Activated naive CD4-positive, alpha-beta T cell treated with anti-CD3 and anti-CD28 coated beads, Interleukin-2, amount 10 ng/mL, durations not matched to agents 7 days and 5 days (primary cell): ENCODE measurements at regions not wholly inside any gene's neighbourhood (a gene's known extent, or its start where the extent isn't known, plus 50 kb on each side); places are given as distances from the start of the nearest gene placed in this dataset.

Experiments used
- CTCF ChIA-PET: fragments of 350-600 bp; sonication (Branson Sonifier 250); formaldehyde crosslinking; loops from one replicate; lab custom pipeline; 2021; ENCODE audit warnings: antibody characterized with exemption; lab: Charles Lee
- DNase-seq: peaks from one replicate; pipeline ENCODE4 v3.0.0-alpha.2; 2020
- H3K27ac Mint-ChIP-seq: one replicate; pipeline ENCODE4 v1.8.0; 2021; ENCODE audit warnings: mild to moderate bottlenecking, moderate library complexity, mixed read lengths
- H3K27me3 Mint-ChIP-seq: one replicate; pipeline ENCODE4 v1.8.0; 2021; ENCODE audit warnings: mild to moderate bottlenecking, mixed read lengths
- H3K36me3 Mint-ChIP-seq: one replicate; pipeline ENCODE4 v1.8.0; 2021; ENCODE audit warnings: mixed read lengths
- H3K4me1 Mint-ChIP-seq: one replicate; pipeline ENCODE4 v1.8.0; 2021; ENCODE audit warnings: mixed read lengths
- H3K4me3 Mint-ChIP-seq: one replicate; pipeline ENCODE4 v1.8.0; 2021; ENCODE audit warnings: mild to moderate bottlenecking, moderate library complexity, mixed read lengths
- H3K9me3 Mint-ChIP-seq: one replicate; pipeline ENCODE4 v1.8.0; 2021; ENCODE audit warnings: mixed read lengths

- Mint-ChIP-seq H3K9me3 (no peaks in the 10 kb centered on the region), H3K4me1 (peaks cover 27% of the 10 kb centered on the region), H3K36me3 (no peaks in the 10 kb centered on the region), H3K27ac (no peak overlapping the region), H3K4me3 (no peak overlapping the region), H3K27me3 (peaks cover 89% of the 10 kb centered on the region)
- CTCF ChIA-PET, result interaction anchor here (1.4 kb wide), 1 partner anchor 9 kb away, joined by 3 read pairs; no protein-coding TSS in a partner anchor
- no peak for DNase-seq
These were observed 291.3 kb downstream of the RRAGC start for GRCh38 chr1:38568061-38568857.

DNA sequence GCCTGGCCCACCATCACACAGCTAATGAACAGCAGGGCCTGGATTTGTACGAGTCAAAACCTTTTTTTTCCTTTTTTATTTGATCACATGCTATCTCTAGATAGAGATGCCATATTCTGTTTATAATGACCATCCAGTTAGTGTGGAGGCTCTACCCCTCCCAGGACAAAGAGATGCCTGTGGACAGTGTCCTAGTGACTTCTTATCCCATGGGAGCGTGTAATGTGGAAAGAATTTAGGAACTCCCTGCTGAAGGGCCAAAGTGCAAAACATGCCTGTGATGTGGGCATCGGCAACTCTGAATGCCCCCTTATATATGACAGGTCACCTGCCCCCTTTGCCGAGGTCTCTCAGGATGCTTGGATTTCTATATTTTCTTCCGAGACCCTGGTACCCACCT is 292.2 kb downstream of the RRAGC start:
- H3K27ac Mint-ChIP-seq, result no peak overlapping the region
- H3K9me3 Mint-ChIP-seq, result no peaks in the 10 kb centered on the region
- DNase-seq, result no peak
- peaks cover 93% of the 10 kb centered on the region for H3K27me3 Mint-ChIP-seq
- CTCF ChIA-PET, result interaction anchor here (1.4 kb wide), 1 partner anchor 8 kb away, joined by 3 read pairs; no protein-coding TSS in a partner anchor
- peaks cover 3% of the 10 kb centered on the region for H3K36me3 Mint-ChIP-seq
- H3K4me1 Mint-ChIP-seq, result peaks cover 35% of the 10 kb centered on the region
- no peak overlapping the region for H3K4me3 Mint-ChIP-seq

DNA sequence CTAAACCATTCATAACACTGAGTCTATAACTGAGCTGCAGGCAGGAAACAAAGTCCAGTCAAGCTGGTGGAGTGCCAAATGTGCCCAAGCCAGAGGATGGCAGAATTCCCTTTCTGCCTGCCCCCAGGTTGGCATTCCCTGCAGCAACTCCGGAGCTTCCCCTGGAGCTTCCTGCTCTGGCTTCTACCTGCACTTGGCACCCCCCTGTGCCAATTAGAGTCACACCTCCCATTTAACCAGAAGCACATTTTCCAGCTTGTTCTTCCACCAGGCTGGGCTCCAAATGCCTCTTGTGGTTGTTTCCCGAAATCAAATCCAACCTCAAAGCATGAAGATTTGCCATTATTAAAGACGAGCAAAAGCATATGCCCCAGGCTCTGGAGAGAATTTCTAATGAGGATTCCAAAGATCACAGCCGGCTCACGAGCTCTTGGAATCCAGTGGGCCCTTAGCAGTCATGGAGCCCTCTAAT is 294.5 kb downstream of the RRAGC start:
- Mint-ChIP-seq H3K4me1 (peaks cover 52% of the 10 kb centered on the region), H3K36me3 (peaks cover 8% of the 10 kb centered on the region), H3K27ac (no peak overlapping the region), H3K9me3 (no peaks in the 10 kb centered on the region), H3K27me3 (peaks cover 87% of the 10 kb centered on the region), H3K4me3 (no peak overlapping the region)
- no peak for DNase-seq
- CTCF ChIA-PET, result interaction anchor here (1.5 kb wide), 1 partner anchor 13 kb away, joined by 3 read pairs; no protein-coding TSS in a partner anchor

DNA sequence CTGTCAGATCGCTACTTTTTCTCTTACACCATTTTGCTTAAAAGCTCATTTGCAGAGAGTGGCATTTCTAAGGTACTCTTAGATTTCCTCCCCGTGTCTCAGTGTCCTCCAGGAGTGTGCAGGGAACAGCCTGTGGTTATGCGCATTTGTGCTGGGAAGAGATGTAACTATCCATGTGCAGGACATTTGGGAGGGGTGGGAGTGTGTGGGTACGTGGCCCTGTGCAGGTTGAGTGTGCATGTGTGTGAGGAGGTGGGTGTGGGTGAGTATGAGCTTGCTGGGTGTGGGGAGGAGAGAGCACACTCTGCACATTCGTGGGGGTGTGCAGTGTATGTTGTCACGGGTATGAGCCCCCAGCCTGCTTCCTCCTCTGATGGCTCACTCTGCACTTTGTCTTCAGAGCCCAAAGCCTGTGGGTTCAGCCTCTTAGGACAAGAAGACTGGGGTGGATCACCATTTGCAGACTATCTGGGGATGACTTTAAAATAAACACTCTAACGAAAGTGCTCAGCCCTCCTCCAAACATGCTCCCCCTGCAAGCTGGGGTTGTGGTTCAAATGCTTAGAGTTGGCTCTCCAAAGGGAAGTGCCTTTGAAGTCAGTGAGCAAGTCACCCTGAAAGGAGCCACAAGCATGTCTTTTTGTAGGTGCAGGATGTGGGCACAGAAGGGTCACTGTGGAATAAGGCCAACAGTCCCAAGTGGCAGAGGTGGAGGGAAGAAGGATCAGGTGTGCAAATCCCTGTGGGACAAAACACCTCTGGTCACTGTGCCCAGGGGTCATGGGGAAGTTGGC is 295.4 kb downstream of the RRAGC start:
- peaks cover 83% of the 10 kb centered on the region for H3K27me3 Mint-ChIP-seq
- no peaks in the 10 kb centered on the region for H3K9me3 Mint-ChIP-seq
- DNase-seq, result peak; percentile 48
- H3K36me3 Mint-ChIP-seq, result peaks cover 8% of the 10 kb centered on the region
- no peak overlapping the region for H3K27ac Mint-ChIP-seq
- H3K4me3 Mint-ChIP-seq, result peak overlapping the region; percentile 6
- H3K4me1 Mint-ChIP-seq, result peaks cover 60% of the 10 kb centered on the region
- CTCF ChIA-PET, result interaction anchor here (1.5 kb wide), 1 partner anchor 12 kb away, joined by 3 read pairs; no protein-coding TSS in a partner anchor

- Mint-ChIP-seq H3K4me3 (no peak overlapping the region), H3K9me3 (no peaks in the 10 kb centered on the region), H3K36me3 (peaks cover 8% of the 10 kb centered on the region), H3K4me1 (peaks cover 80% of the 10 kb centered on the region), H3K27me3 (peaks cover 81% of the 10 kb centered on the region), H3K27ac (no peak overlapping the region)
- CTCF ChIA-PET, result no interaction called here
- no peak for DNase-seq
These were observed 297.8 kb downstream of the RRAGC start for GRCh38 chr1:38561725-38562124.

GRCh38 chr1:38561110-38561509 is 298.5 kb downstream of the RRAGC start:
- Mint-ChIP-seq H3K4me3 (no peak overlapping the region), H3K36me3 (peaks cover 8% of the 10 kb centered on the region), H3K27ac (no peak overlapping the region), H3K9me3 (no peaks in the 10 kb centered on the region), H3K4me1 (peaks cover 86% of the 10 kb centered on the region), H3K27me3 (peaks cover 81% of the 10 kb centered on the region)
- DNase-seq, result no peak
- CTCF ChIA-PET, result no interaction called here

GRCh38 chr1:38560457-38560856 is 299.1 kb downstream of the RRAGC start:
- Mint-ChIP-seq H3K27ac (peak overlapping the region; percentile 91), H3K4me1 (peaks cover 91% of the 10 kb centered on the region)
- CTCF ChIA-PET, result interaction anchor here (0.8 to 1.9 kb wide), 3 partner anchors 11 to 35 kb away, joined by 4 to 5 read pairs (median 4); no protein-coding TSS in a partner anchor

GRCh38 chr1:38559446-38560165 is 300.0 kb downstream of the RRAGC start:
- Mint-ChIP-seq H3K36me3 (peaks cover 8% of the 10 kb centered on the region), H3K9me3 (no peaks in the 10 kb centered on the region), H3K27ac (peak overlapping the region; percentile 91), H3K27me3 (peaks cover 82% of the 10 kb centered on the region), H3K4me1 (peaks cover 86% of the 10 kb centered on the region), H3K4me3 (peak overlapping the region; percentile 50)
- CTCF ChIA-PET, result interaction anchor here (0.8 to 1.9 kb wide), 4 partner anchors 8 to 34 kb away, joined by 3 to 5 read pairs (median 4); no protein-coding TSS in a partner anchor
- DNase-seq, result peak; percentile 94

More at GRCh38 chr1:38560457-38560856, 299.1 kb downstream of the RRAGC start:
- H3K36me3 Mint-ChIP-seq, result peaks cover 8% of the 10 kb centered on the region
- peaks cover 86% of the 10 kb centered on the region for H3K27me3 Mint-ChIP-seq
- peak overlapping the region; percentile 50 for H3K4me3 Mint-ChIP-seq
- no peak for DNase-seq
- no peaks in the 10 kb centered on the region for H3K9me3 Mint-ChIP-seq

GRCh38 chr1:38558500-38559445 is 300.8 kb downstream of the RRAGC start:
- CTCF ChIA-PET, result interaction anchor here (1.0 to 1.9 kb wide), 3 partner anchors 9 to 33 kb away, joined by 3 to 5 read pairs (median 4); no protein-coding TSS in a partner anchor
- no peak for DNase-seq
- Mint-ChIP-seq H3K27me3 (peaks cover 82% of the 10 kb centered on the region), H3K27ac (peak overlapping the region; percentile 91), H3K36me3 (peaks cover 8% of the 10 kb centered on the region), H3K4me1 (peaks cover 78% of the 10 kb centered on the region), H3K9me3 (no peaks in the 10 kb centered on the region), H3K4me3 (peak overlapping the region; percentile 50)

DNA sequence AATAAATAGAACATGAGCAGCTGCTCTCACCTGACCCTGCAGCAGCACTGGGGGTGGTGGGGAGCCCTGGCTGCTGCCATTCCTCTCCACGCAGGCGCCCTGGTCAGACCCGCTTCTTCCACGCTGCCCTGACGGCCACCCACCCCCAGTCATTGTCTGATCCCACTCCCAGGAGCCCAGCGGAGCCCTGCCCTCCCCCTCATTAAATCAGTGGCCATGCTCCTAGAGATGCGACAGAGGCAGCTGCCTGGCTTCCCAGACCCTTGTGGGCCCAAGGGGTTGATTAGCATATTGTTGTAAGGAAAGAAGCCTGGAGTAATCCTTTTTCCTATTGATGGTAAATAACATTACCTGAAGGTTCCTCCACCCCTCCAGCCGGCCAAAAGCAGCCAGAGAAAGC is 301.5 kb downstream of the RRAGC start:
- Mint-ChIP-seq H3K4me3 (no peak overlapping the region), H3K27ac (peak overlapping the region; percentile 49), H3K4me1 (peaks cover 71% of the 10 kb centered on the region), H3K9me3 (no peaks in the 10 kb centered on the region), H3K36me3 (peaks cover 8% of the 10 kb centered on the region), H3K27me3 (peaks cover 79% of the 10 kb centered on the region)
- no peak for DNase-seq
- CTCF ChIA-PET, result no interaction called here

DNA sequence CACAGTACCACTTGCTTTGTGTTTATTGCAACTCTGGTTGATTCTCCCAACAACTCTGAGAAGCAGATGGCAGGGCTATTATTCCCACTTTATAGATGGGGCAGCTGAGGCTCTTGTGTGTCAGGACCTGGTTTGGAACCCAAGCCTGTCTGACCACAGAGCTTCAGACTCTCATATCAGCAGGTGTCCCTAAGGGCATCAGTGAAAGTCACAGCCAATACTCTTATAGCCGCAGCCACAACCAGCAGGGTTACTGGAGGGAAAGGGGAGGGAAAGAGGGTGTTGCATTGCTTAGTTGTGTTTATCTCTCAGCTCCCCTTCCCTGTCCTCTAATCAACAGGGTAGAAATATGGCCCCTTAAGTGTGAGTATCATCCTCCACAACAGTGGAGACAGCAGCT is 304.0 kb downstream of the RRAGC start:
- CTCF ChIA-PET, result no interaction called here
- H3K4me1 Mint-ChIP-seq, result peaks cover 51% of the 10 kb centered on the region
- H3K27ac Mint-ChIP-seq, result no peak overlapping the region
- no peak for DNase-seq
- no peaks in the 10 kb centered on the region for H3K36me3 Mint-ChIP-seq
- no peak overlapping the region for H3K4me3 Mint-ChIP-seq
- H3K27me3 Mint-ChIP-seq, result peaks cover 79% of the 10 kb centered on the region
- no peaks in the 10 kb centered on the region for H3K9me3 Mint-ChIP-seq

DNA sequence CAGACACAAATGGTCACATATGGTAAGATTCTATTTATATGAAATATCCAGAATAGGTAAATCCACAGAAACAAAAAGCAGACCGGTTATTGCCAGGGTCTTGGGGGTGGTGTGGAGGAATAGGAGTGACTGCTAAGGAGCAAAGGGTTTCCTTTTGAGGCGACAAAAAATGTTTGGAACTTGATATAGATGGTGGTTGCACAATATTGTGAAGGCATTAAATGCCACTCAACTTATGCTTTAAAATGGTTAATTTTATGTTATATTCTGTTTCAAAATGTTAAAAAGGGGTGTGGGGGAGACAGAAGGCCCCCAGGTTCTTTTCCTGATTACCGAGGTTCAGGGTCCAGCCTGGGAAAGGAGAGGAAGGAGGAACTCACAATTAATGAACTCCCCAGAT is 304.4 kb downstream of the RRAGC start:
- DNase-seq, result no peak
- CTCF ChIA-PET, result no interaction called here
- Mint-ChIP-seq H3K27me3 (peaks cover 80% of the 10 kb centered on the region), H3K36me3 (no peaks in the 10 kb centered on the region), H3K4me3 (no peak overlapping the region), H3K9me3 (no peaks in the 10 kb centered on the region), H3K27ac (no peak overlapping the region), H3K4me1 (peaks cover 46% of the 10 kb centered on the region)
